Medulla oblongata (tissue), 1 donor: ENCODE measurements at regions not wholly inside any gene's neighbourhood (a gene's known extent, or its start where the extent isn't known, plus 50 kb on each side); places are given as distances from the start of the nearest gene placed in this dataset.

Experiments used
- DNase-seq: peaks from one replicate; pipeline ENCODE4 v3.0.0-alpha.2; 2015; ENCODE audit errors: extremely low spot score

GRCh38 chr15:38859574-38859973 lies 295.0 kb upstream of the RASGRP1 start:
- no peak for DNase-seq

GRCh38 chr15:38860253-38860652 lies 295.6 kb upstream of the RASGRP1 start:
- peak; percentile 48 for DNase-seq

DNA sequence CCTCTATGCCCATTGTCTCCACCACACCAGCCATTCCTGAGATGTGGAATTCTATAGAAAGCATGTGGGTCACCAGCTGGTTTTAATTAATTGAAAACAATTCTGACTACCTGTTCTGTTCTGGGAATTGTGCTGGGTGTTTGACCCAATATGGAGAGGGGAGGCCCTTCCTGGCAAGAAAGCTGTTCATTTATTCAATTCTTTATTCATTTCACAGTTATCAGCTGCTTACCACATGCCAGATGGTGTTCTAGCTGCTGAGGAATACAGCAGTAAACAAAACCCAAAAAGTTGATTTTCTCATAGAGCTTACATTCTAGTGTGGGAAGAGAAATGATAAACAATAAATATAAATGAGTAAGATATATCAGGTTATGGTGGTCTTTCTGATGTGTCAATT lies 296.1 kb upstream of the RASGRP1 start:
- no peak for DNase-seq

GRCh38 chr15:38861108-38861507 lies 296.5 kb upstream of the RASGRP1 start:
- DNase-seq = no peak

DNA sequence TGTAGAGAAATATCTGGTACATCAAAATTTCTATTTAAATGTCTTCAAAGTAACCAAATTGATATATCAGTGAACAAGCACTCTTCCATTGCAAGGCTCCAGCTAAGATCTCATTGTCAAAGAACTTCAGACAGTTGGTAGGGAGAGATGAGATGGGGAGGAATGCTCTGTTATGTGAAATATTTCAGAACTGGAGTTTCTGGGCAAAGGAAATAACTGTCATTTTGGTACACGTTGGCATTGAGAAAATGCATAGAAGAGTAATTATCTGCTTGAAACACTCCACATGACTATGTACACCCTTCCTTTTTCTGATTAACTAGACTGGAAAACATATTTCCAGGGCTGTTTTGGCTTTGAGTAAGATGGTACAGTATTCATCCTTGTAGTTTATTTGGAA lies 297.5 kb upstream of the RASGRP1 start:
- DNase-seq = no peak

GRCh38 chr15:38863381-38863780 lies 298.8 kb upstream of the RASGRP1 start:
- DNase-seq = no peak

DNA sequence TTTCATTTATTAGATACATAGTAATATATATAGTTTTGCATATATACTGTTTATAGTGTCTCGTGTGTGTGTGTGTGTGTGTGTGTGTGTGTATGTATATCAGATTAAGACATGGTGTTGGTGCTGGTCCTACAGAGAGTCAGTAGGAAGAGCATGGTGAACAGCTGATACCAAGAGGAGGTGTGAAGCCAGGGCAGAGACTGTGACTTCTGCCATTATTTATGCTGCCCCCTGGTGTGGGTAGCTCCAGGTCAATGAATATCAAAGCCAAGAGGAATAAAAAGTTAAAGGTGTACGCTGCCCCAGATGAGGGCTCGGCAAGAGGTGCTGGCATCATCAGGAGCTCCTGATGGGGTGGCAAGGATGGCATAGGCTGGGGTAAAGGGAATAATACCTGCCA lies 299.5 kb upstream of the RASGRP1 start:
- no peak for DNase-seq

DNA sequence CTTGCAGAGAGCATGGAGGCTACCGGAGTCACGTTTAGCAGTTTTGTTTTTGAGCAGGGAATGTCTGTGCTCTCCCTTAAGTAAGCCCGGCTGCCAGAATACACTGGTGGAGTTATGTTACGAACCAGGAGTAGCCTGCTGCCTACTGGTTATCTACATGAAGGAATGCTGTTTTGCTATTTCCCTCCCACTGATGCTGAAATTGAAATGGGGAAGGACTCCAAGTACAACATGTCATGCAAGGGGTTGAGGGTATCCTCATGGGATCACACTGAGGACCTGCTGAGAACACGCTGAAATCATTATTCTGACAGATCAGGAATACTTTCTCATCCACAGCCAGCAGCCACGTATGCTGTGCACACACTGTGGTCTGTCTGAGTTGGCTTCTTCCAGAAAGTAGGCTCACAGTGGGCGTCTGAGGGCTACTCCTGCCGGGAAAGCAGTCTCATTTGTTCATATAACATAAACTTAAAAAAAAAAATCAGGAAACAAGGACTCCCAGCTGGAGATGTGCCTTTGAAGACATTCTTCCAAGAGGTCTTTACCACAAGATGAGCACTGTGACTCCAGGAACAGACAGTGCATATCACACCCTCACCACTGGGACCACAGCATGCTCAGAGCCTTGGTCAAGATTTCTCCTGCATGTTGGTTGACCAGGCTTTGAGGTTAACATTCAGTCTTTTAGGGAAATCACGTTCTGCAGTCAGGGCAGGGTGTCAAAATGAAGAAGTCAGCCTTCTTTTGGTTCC lies 300.4 kb upstream of the RASGRP1 start:
- DNase-seq = peak; percentile 46

GRCh38 chr15:38867556-38867955 lies 302.9 kb upstream of the RASGRP1 start:
- DNase-seq = no peak

DNA sequence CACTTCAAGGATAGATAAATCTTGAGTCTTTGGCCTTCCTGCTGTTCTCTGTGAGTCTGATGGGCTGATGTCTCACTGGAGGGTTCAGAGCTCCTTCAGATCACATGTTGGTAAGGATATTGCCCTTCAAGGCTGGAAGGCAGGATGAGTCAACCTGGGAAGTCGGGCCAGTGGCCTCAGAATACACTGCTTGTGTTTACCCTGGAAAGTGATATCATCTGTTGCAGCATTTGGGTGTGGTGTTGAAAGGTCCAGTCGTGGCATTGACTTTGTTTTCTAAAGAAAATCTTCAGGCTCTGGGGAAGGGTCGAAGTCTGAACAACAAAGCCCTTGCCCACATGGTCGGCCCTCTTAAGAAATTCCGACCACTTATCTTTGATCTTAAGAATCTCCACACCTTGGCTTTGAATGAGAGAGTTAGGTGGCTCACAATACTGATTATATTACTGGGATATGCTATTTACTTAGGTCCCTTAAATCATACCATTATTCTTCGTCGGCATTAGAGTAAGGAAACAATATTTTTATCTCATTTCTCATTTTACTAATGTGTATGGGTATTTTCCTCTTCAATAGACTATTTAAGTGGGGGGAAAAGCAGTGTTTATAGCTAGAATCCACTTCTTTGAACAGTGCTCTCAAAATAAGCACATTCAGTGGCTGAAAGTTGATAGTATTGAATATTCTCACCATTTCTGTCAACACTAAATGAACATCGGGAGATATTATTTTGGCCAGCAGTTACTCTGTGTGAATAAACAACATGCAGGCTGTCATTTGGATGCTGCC lies 303.9 kb upstream of the RASGRP1 start:
- DNase-seq = no peak

- DNase-seq = no peak
Observed at GRCh38 chr15:38871638-38872037, 307.0 kb upstream of the RASGRP1 start.

DNA sequence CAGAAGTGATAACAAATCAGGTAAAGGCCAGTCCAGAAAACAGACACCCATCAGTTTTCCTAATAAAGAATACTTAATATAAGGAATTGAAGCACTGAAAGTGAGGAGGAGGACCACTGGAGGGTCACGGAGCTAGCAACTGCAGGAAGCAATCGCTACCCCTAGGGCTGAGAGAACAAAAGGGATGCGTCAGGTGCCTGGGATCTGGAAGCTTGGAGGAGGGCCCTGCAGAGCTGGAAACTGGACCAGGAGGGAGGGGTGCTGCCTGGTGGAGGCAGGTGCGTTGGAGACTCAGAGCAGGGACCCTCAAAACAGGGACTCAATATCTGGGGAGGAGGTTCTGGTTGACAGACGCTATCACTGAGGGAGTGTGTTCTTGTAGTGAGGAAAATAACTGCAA lies 308.1 kb upstream of the RASGRP1 start:
- DNase-seq = no peak

DNA sequence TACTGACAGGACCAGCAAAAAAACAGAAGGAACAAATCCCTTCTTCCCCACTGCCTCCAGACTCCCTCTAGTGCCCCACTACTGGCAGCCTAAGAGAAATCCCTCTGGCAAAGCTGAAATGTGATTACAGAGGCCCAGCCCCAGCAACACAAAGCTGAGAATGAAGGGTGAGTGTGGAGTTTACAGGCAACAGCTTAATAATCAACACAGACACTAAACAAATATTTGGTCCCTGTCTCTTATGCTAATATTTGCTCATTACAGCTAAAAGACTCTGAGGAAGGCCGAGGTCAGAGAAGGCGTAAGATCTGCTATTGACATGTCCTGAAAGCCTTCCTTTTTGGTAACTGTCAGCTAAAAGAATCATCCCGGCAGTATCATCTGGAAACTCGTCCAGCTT lies 308.5 kb upstream of the RASGRP1 start:
- DNase-seq = no peak

- DNase-seq = no peak
Observed at GRCh38 chr15:38874464-38874863, 309.9 kb upstream of the RASGRP1 start.

DNA sequence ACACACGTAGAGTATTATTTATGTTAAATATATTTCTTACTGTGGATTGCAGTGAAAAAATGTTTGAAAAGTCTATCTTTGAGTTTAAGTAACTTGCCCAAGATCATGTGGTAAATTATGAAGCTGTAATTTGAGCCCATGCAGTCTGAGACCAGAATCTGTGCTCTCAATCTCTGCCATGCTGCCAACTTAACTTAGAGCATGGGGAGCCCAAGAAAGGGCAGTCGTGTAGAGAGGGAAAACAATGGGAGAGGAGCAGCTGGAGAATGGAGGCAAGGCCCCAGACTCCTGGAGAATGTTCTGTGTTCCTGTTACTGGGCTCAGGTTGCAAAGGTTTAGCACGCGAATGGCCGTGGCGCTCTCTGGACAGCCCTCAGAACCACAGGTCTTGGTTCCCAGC lies 311.6 kb upstream of the RASGRP1 start:
- no peak for DNase-seq

DNA sequence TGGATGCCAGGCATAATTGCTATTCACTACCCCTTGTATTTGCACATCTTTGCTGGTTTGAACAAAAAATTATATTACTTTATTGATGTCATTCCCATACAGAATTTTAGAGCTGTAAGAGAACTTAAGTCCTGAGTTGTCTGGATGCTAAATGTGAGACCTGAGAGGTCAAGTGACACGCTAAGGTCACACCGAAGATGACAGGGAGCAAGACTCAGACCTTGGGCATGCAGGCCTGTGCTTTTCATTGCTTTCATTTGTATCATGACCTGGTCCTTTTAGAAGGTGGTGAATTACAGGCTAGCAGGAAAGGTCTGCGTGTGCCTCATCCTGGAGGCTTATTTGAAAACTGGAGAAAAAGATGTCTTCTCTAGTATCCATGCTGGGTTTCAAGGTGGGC lies 312.0 kb upstream of the RASGRP1 start:
- no peak for DNase-seq

- DNase-seq = no peak
Observed at GRCh38 chr15:38877471-38877870, 312.9 kb upstream of the RASGRP1 start.

DNA sequence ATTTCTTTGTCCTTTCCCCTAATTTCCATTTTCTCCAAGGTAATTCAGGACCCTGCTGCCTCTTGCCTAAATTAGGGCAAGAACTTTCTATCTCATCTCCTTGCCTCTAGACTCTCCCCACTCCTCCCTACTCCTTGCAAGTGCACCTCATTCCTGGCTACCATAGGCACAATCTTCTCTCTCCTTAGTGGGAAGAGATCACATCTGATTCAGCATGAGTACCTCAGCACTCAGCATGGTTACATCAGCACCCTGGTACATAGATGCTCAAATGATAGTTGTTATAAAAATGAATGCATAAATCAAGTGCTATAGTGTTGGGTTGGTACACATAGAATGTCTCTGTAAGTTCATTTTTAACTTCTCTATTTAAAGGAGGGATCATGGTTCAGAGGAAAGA lies 313.4 kb upstream of the RASGRP1 start:
- DNase-seq = no peak

DNA sequence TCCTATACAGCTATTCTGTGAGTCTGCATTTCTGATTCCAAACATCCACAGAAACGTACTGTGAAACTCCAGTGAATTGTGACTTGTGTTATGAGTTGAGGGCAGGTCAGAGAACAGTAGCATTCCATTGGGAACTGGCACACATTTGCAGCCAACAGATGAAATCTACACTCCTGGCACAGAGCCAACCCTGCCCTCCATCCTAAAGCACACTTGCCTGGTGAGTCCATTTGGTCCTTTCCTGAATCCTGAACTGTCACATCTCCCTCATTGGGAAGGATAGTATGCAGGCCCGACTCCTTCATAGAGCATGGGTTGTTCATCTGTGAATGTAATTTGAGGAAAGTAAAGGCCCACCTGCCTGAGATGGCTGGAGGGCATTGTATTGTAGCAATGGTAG lies 314.3 kb upstream of the RASGRP1 start:
- DNase-seq = no peak

GRCh38 chr15:38879909-38880471 lies 315.4 kb upstream of the RASGRP1 start:
- DNase-seq = no peak

- DNase-seq = peak; percentile 14
Observed at GRCh38 chr15:38882221-38882620, 317.6 kb upstream of the RASGRP1 start.

DNA sequence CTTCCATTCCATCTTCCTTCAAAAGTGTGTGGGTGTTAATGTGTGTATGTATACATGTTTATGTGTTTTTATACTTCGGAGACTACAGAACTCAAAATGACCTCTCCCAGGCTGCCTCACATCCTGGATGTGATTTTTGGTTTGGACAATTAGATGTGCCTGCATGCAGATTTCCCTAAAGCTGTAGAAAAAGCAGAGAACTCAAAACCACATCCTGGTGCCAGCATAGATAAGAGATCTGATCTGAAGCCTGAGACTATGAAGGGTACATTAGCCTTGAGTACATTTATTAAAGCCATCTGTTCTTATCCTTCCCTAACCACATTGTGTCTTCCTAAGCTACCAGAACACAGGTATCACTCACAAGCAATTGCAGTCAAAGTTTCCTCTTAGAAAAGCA lies 319.4 kb upstream of the RASGRP1 start:
- no peak for DNase-seq

GRCh38 chr15:38885001-38885400 lies 320.4 kb upstream of the RASGRP1 start:
- no peak for DNase-seq
